Smooth muscle cell (in vitro differentiated cells): ENCODE measurements at regions not wholly inside any gene's neighbourhood (a gene's known extent, or its start where the extent isn't known, plus 50 kb on each side); places are given as distances from the start of the nearest gene placed in this dataset.

ENCODE experiments used
- DNase-seq: peaks from one replicate; lab custom pipeline; 2025; ENCODE audit not compliant: unreplicated experiment; lab: John Stamatoyannopoulos, UW
- H2AFZ ChIP-seq: fragments of 200-600 bp; sonication (generic); 2 replicates; pipeline ENCODE4 v1.6.0; 2016; ENCODE audit warnings: antibody characterized with exemption, low read depth, mild to moderate bottlenecking
- H3F3A ChIP-seq: fragments of 200-600 bp; sonication (generic); 2 replicates; pipeline ENCODE4 v1.6.0; 2017; ENCODE audit warnings: antibody characterized with exemption, low read depth
- H3K27ac ChIP-seq: fragments of 200-600 bp; sonication (generic); 2 replicates; pipeline ENCODE4 v1.5.1; 2016; ENCODE audit warnings: low read depth, mild to moderate bottlenecking
- H3K27me3 ChIP-seq: fragments of 200-600 bp; sonication (generic); 2 replicates; pipeline ENCODE4 v1.6.1; 2016; ENCODE audit warnings: low read depth, mild to moderate bottlenecking
- H3K36me3 ChIP-seq: fragments of 200-600 bp; sonication (generic); 2 replicates; pipeline ENCODE4 v1.5.1; 2016; ENCODE audit warnings: low read depth
- H3K4me1 ChIP-seq: fragments of 200-600 bp; sonication (generic); 2 replicates; pipeline ENCODE4 v1.5.1; 2016; ENCODE audit warnings: low read depth
- H3K4me2 ChIP-seq: fragments of 200-600 bp; sonication (generic); 2 replicates; pipeline ENCODE4 v1.6.0; 2016; ENCODE audit warnings: mild to moderate bottlenecking
- H3K4me3 ChIP-seq: fragments of 200-600 bp; sonication (generic); 2 replicates; pipeline ENCODE4 v1.5.1; 2016; ENCODE audit warnings: mild to moderate bottlenecking
- H3K79me2 ChIP-seq: fragments of 200-600 bp; sonication (generic); 2 replicates; pipeline ENCODE4 v1.6.0; 2016; ENCODE audit warnings: low read depth, mild to moderate bottlenecking
- H3K9ac ChIP-seq: fragments of 200-600 bp; sonication (generic); 2 replicates; pipeline ENCODE4 v1.6.0; 2016; ENCODE audit warnings: low read depth
- H3K9me3 ChIP-seq: fragments of 200-600 bp; sonication (generic); replicated peaks from 2 replicates; pipeline ENCODE4 v1.5.1; 2016; ENCODE audit warnings: low read depth
- H4K20me1 ChIP-seq: fragments of 200-600 bp; sonication (generic); 2 replicates; pipeline ENCODE4 v1.6.0; 2016; ENCODE audit warnings: low read depth
- WGBS: methylation state at CpG from one replicate; pipeline ENCODE4 v1.1.7; 2016; ENCODE audit warnings: low lambda C conversion rate; 5-methylcytosine and 5-hydroxymethylcytosine counted together
- TF ChIP-seq, protein P1 (sequence below): fragments of 200-600 bp; sonication (generic); IDR thresholded peaks from 2 replicates; pipeline ENCODE4 v1.5.1; 2017; ENCODE audit warnings: borderline replicate concordance, mild to moderate bottlenecking, antibody characterized with exemption; ENCODE audit not compliant: insufficient read depth, poor library complexity, severe bottlenecking

DNA sequence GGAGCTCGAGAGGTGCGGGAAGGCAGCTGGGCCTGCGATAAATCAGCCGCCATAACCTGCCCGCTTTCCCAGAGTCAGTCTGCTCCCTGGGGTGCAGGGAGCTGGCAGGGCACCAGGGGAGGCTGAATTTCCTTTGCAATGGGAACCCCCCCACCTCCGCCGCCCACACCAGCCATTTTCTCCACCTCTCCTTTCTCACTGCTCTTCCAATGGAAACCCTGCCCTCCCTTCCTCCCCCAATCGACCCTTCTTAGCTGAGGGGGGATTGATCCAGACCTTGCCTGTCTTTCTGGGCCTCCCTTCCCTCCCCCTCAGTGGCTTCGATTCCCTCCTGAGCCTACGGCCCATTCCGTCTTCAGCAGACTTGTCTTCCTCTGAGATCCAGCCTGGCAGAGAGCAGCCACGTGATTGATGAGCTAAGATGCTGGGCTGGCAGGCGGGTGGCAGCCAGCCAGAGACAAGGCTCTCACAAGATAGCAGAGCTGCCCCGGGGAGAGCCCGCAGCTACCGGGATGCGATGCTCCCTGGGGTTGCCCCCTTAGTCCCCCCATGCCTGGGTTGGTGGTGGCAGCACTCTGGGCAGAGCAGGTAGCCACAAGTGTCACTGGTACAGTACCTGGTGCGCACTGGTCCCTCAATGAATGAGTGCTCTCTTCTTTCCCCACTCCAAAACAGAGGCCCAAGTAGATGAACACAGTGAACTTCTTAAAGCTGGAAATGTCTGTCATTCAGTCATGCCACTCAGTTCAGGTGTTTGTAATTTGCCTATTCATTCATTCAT lies 53.7 kb upstream of the FABP6 start:
- H3K79me2 ChIP-seq, result no peaks in the 10 kb centered on the region
- no peak overlapping the region for H3K27ac ChIP-seq
- H3K4me3 ChIP-seq, result no peak overlapping the region
- H3K27me3 ChIP-seq, result no peaks in the 10 kb centered on the region
- 82% methylated on average over 18 of the region's 18 CpGs for WGBS
- DNase-seq, result no peak
- no peak overlapping the region for H3K4me2 ChIP-seq
- H4K20me1 ChIP-seq, result no peaks in the 10 kb centered on the region
- no peaks in the 10 kb centered on the region for H3K36me3 ChIP-seq
- H3K4me1 ChIP-seq, result no peaks in the 10 kb centered on the region
- TF ChIP-seq, protein P1, sequence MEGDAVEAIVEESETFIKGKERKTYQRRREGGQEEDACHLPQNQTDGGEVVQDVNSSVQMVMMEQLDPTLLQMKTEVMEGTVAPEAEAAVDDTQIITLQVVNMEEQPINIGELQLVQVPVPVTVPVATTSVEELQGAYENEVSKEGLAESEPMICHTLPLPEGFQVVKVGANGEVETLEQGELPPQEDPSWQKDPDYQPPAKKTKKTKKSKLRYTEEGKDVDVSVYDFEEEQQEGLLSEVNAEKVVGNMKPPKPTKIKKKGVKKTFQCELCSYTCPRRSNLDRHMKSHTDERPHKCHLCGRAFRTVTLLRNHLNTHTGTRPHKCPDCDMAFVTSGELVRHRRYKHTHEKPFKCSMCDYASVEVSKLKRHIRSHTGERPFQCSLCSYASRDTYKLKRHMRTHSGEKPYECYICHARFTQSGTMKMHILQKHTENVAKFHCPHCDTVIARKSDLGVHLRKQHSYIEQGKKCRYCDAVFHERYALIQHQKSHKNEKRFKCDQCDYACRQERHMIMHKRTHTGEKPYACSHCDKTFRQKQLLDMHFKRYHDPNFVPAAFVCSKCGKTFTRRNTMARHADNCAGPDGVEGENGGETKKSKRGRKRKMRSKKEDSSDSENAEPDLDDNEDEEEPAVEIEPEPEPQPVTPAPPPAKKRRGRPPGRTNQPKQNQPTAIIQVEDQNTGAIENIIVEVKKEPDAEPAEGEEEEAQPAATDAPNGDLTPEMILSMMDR, result no peak
- H2AFZ ChIP-seq, result no peak overlapping the region
- no peaks in the 10 kb centered on the region for H3K9me3 ChIP-seq
- H3F3A ChIP-seq, result no peaks in the 10 kb centered on the region
- no peak overlapping the region for H3K9ac ChIP-seq

DNA sequence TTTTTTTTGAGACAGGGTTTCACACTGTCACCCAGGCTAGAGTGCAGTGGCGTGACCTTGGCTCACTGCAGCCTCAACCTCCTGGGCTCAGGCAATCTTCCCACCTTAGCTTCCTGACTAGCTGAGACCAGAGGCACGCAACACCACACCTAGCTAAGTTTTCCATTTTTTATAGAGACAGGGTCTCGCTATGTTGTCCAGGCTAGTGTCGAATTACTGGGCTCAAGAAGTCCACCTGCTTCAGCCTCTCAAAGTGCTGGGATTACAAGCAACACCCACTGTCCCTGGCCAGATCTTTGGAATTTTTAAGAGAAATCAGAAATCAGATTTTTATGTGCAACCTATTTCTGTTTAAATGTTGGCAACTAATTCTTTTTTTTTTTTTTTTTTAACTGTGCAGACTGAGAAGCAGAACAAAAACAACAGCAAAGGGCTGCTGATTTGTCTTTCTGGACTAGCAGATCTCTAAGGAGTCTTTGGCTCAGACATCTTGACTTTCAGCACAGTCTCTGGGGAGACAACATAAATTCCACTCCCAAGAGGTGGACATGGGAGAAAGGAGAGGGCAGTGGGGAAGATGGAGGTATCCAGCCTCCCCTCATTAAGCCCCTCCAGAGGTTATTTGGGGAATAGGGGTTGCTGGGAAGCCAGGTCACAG lies 54.4 kb upstream of the FABP6 start:
- no peaks in the 10 kb centered on the region for H3K9me3 ChIP-seq
- TF ChIP-seq, protein P1, result no peak
- 95% methylated on average over 4 of the region's 4 CpGs for WGBS
- no peaks in the 10 kb centered on the region for H4K20me1 ChIP-seq
- H3K27me3 ChIP-seq, result no peaks in the 10 kb centered on the region
- H3K4me1 ChIP-seq, result peaks cover 2% of the 10 kb centered on the region
- H2AFZ ChIP-seq, result no peak overlapping the region
- H3K27ac ChIP-seq, result no peak overlapping the region
- H3K79me2 ChIP-seq, result no peaks in the 10 kb centered on the region
- H3K36me3 ChIP-seq, result no peaks in the 10 kb centered on the region
- H3K4me2 ChIP-seq, result no peak overlapping the region
- H3K9ac ChIP-seq, result no peak overlapping the region
- DNase-seq, result no peak
- H3F3A ChIP-seq, result peaks cover 4% of the 10 kb centered on the region
- H3K4me3 ChIP-seq, result no peak overlapping the region

DNA sequence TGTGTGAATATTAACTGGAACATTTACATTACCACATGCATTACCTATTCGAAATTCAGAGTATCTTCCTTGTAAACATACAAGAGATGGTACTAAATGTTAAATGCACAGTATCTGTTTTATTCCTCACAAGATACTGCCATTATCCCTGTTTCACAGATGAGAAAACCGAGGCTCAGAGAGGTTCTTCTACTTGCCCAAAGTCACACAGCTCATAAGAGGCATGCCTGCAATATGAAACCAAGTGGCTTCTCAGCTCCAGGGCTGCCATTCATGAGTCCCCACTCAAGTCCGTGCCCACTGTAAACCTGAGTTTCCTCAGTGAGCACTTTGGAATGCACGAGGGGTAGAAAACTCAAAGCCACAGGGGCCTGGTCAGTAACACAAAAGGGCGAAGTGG lies 55.0 kb upstream of the FABP6 start:
- TF ChIP-seq, protein P1, result no peak
- Histone ChIP-seq H3F3A (peaks cover 5% of the 10 kb centered on the region), H3K4me1 (peaks cover 5% of the 10 kb centered on the region), H3K9ac (no peak overlapping the region), H4K20me1 (no peaks in the 10 kb centered on the region), H3K36me3 (no peaks in the 10 kb centered on the region), H3K4me2 (no peak overlapping the region), H3K27me3 (no peaks in the 10 kb centered on the region), H3K79me2 (no peaks in the 10 kb centered on the region), H3K27ac (no peak overlapping the region), H2AFZ (no peak overlapping the region), H3K4me3 (no peak overlapping the region), H3K9me3 (no peaks in the 10 kb centered on the region)
- 93% methylated on average over 5 of the region's 5 CpGs for WGBS
- no peak for DNase-seq
